ENCODE measurements at regions not wholly inside any gene's neighbourhood (a gene's known extent, or its start where the extent isn't known, plus 50 kb on each side); places are given as distances from the start of the nearest gene placed in this dataset.

GRCh38 chr3:72187131-72187530 lies 402.2 kb upstream of the PROK2 start:
- no peaks in the 10 kb centered on the region for H3K9me3 ChIP-seq (replicated peaks in 1 of 2; ENCODE audit: control insufficient read depth in 1 of 2, insufficient read depth in 1 of 2, low read length in 2 of 2)
- H4K20me1 ChIP-seq (ENCODE audit: insufficient read depth, low read length), result no peaks in the 10 kb centered on the region
- intact Hi-C loops (cut with micrococcal nuclease), result no loop called here
- peak in 2 of 3 donors; percentile 28 to 30 for DNase-seq
- peaks cover 0 to 9% (median 3%) of the 10 kb centered on the region in 3 donors for H3K27me3 Mint-ChIP-seq (ENCODE audit: low read depth in 3 of 3)
- H3K36me3 ChIP-seq (replicated peaks in 1 of 2; ENCODE audit: control insufficient read depth in 1 of 2, insufficient read depth in 2 of 2, low read length in 2 of 2), result no peaks in the 10 kb centered on the region
- peak overlapping the region in 1 of 7 donors; percentile 26 for H3K27ac Mint-ChIP-seq
- H3K4me1 ChIP-seq (ENCODE audit: control insufficient read depth in 1 of 2, insufficient read depth in 2 of 2, low read length in 2 of 2), result peaks cover 21 to 22% of the 10 kb centered on the region in 2 donors
- H3K27me3 ChIP-seq (ENCODE audit: control insufficient read depth in 2 of 2, insufficient read depth in 2 of 2, low read length in 2 of 2), result no peaks in the 10 kb centered on the region
- H3K4me3 Mint-ChIP-seq, result no peak overlapping the region
- H3K9ac ChIP-seq (ENCODE audit: insufficient read depth, low read length, poor library complexity, severe bottlenecking), result no peak overlapping the region
- H3K79me2 ChIP-seq (ENCODE audit: insufficient read depth, low read length), result no peaks in the 10 kb centered on the region
- TF ChIP-seq, protein P1, sequence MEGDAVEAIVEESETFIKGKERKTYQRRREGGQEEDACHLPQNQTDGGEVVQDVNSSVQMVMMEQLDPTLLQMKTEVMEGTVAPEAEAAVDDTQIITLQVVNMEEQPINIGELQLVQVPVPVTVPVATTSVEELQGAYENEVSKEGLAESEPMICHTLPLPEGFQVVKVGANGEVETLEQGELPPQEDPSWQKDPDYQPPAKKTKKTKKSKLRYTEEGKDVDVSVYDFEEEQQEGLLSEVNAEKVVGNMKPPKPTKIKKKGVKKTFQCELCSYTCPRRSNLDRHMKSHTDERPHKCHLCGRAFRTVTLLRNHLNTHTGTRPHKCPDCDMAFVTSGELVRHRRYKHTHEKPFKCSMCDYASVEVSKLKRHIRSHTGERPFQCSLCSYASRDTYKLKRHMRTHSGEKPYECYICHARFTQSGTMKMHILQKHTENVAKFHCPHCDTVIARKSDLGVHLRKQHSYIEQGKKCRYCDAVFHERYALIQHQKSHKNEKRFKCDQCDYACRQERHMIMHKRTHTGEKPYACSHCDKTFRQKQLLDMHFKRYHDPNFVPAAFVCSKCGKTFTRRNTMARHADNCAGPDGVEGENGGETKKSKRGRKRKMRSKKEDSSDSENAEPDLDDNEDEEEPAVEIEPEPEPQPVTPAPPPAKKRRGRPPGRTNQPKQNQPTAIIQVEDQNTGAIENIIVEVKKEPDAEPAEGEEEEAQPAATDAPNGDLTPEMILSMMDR (IDR thresholded peaks at IDR 0.05), result peak; percentile 34
- no peaks in the 10 kb centered on the region for H3K36me3 Mint-ChIP-seq
- H2AFZ ChIP-seq (ENCODE audit: insufficient read depth, low read depth, low read length, poor library complexity, severe bottlenecking), result no peak overlapping the region
- H3K4me2 ChIP-seq (replicated peaks; ENCODE audit: extremely low read depth, low read length, poor library complexity, severe bottlenecking), result no peak overlapping the region
- 76% methylated on average over 2 of the region's 2 CpGs for WGBS (ENCODE audit: insufficient coverage)
- H3K4me1 Mint-ChIP-seq, result peaks cover 23% of the 10 kb centered on the region
- no peak overlapping the region for H3K4me3 ChIP-seq (replicated peaks in 1 of 3; ENCODE audit: low read depth in 2 of 3, low read length in 3 of 3)
- no peak overlapping the region for H3K27ac ChIP-seq (ENCODE audit: low read depth in 1 of 2, low read length in 2 of 2)
- H3K9me3 Mint-ChIP-seq, result peaks cover 0 to 4% (median 2%) of the 10 kb centered on the region in 7 donors

DNA sequence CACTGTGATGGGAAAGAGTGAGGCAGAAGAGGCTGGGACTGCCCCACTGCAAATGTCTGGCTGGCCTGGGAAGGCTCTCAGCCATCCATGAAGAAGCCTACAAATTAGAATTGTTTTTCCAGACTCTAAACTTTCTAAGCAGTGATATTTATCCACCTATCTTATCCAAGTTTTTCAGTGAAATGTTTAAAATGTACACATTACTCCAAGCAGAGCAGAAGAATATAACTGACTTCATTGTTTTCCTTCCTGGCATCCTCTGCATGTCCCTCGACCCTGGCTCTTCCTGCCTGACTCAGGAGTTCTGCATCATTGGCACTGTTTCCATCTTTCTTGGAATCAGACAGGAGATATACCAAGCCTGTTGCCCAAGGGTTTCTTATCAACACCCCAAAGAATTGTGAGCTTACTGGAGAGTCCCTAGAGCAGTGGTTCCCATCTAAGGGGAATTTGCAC lies 401.5 kb upstream of the PROK2 start:
- H3K4me2 ChIP-seq (replicated peaks; ENCODE audit: extremely low read depth, low read length, poor library complexity, severe bottlenecking), result no peak overlapping the region
- H3K9me3 Mint-ChIP-seq, result peaks cover 0 to 4% (median 2%) of the 10 kb centered on the region in 7 donors
- TF ChIP-seq, protein P1 (IDR thresholded peaks at IDR 0.05), result no peak
- DNase-seq, result peak in 1 of 3 donors; percentile 29
- H3K36me3 ChIP-seq (replicated peaks in 1 of 2; ENCODE audit: control insufficient read depth in 1 of 2, insufficient read depth in 2 of 2, low read length in 2 of 2), result no peaks in the 10 kb centered on the region
- intact Hi-C loops (cut with micrococcal nuclease), result no loop called here
- no peaks in the 10 kb centered on the region for H4K20me1 ChIP-seq (ENCODE audit: insufficient read depth, low read length)
- no peaks in the 10 kb centered on the region for H3K79me2 ChIP-seq (ENCODE audit: insufficient read depth, low read length)
- H3K9me3 ChIP-seq (replicated peaks in 1 of 2; ENCODE audit: control insufficient read depth in 1 of 2, insufficient read depth in 1 of 2, low read length in 2 of 2), result no peaks in the 10 kb centered on the region
- H3K27me3 Mint-ChIP-seq (ENCODE audit: low read depth in 3 of 3), result peaks cover 0 to 9% (median 3%) of the 10 kb centered on the region in 3 donors
- H3K27ac ChIP-seq (ENCODE audit: low read depth in 1 of 2, low read length in 2 of 2), result no peak overlapping the region
- peaks cover 25% of the 10 kb centered on the region in 2 donors for H3K4me1 ChIP-seq (ENCODE audit: control insufficient read depth in 1 of 2, insufficient read depth in 2 of 2, low read length in 2 of 2)
- H3K4me3 Mint-ChIP-seq, result no peak overlapping the region
- no peaks in the 10 kb centered on the region for H3K36me3 Mint-ChIP-seq
- 0% methylated on average over 1 of the region's 1 CpG for WGBS (ENCODE audit: insufficient coverage)
- no peaks in the 10 kb centered on the region for H3K27me3 ChIP-seq (ENCODE audit: control insufficient read depth in 2 of 2, insufficient read depth in 2 of 2, low read length in 2 of 2)
- peaks cover 28% of the 10 kb centered on the region for H3K4me1 Mint-ChIP-seq
- H3K4me3 ChIP-seq (replicated peaks in 1 of 3; ENCODE audit: low read depth in 2 of 3, low read length in 3 of 3), result no peak overlapping the region
- peak overlapping the region; percentile 33 for H2AFZ ChIP-seq (ENCODE audit: insufficient read depth, low read depth, low read length, poor library complexity, severe bottlenecking)
- no peak overlapping the region for H3K9ac ChIP-seq (ENCODE audit: insufficient read depth, low read length, poor library complexity, severe bottlenecking)
- peak overlapping the region in 3 of 7 donors; percentile 75 to 79 (median 78) for H3K27ac Mint-ChIP-seq
